HFF-Myc (cell line): ENCODE measurements at regions not wholly inside any gene's neighbourhood (a gene's known extent, or its start where the extent isn't known, plus 50 kb on each side); places are given as distances from the start of the nearest gene placed in this dataset.
"Not testable (repeated sequence)": the region's sequence is repeated elsewhere in the genome, so short reads cannot be mapped to it uniquely, and the experiment has no call there.

Experiments used
- DNase-seq: peaks from one replicate; pipeline ENCODE4 v3.0.0-alpha.2; 2011; ENCODE audit warnings: low read depth; ENCODE audit errors: extremely low read depth
- H3K4me3 ChIP-seq: replicated peaks from 2 replicates; pipeline ENCODE4 v1.5.1; 2011; ENCODE audit warnings: low read depth, mild to moderate bottlenecking, control low read depth, low read length
- TF ChIP-seq, protein P1 (sequence below): IDR thresholded peaks from 2 replicates; pipeline ENCODE4 v1.5.1; 2012; ENCODE audit warnings: mild to moderate bottlenecking, low read depth, low read length, control low read depth; ENCODE audit errors: missing control alignments

DNA sequence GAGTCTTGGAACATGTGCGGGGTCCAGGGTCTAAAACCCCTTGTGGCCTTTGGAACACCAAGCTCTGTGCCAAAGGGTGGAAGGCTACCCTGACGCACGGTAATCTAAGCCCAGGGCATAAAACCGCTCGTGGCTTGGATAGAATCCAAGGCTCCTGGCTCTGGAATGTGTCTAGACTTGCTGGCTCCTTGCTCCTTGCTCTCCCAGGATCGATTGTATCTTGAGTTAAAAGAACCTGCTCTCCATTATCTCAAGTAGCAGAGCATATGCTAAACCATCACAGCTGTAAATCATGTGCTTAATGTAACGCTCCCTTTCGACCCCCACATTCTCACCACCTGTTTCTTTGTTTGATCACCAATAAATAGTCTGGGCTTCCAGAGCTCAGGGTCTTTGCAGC, 50.3 kb downstream of the TLCD4 start:
- peak; percentile 25 for DNase-seq
- not testable (repeated sequence) for H3K4me3 ChIP-seq

DNA sequence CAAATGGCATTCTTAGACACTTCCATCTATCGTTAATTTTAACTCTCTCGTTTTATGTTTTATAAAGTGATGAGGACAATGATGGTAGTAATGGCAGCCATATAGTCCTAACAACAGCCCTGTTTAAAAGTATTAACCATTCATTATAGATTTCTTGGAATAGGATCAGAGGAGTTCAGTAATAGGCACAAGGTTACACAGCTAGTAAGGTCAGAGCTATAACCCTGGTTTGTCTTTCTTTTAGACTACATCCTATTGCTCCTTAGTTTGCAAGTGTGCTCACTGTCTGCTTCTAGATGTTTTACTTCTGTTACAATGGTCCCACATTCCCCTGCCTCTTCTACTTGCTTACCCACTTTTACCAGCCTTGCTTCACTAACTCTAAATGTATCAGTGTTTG, 50.9 kb downstream of the TLCD4 start:
- no peak overlapping the region for H3K4me3 ChIP-seq
- DNase-seq: no peak
- TF ChIP-seq, protein P1, sequence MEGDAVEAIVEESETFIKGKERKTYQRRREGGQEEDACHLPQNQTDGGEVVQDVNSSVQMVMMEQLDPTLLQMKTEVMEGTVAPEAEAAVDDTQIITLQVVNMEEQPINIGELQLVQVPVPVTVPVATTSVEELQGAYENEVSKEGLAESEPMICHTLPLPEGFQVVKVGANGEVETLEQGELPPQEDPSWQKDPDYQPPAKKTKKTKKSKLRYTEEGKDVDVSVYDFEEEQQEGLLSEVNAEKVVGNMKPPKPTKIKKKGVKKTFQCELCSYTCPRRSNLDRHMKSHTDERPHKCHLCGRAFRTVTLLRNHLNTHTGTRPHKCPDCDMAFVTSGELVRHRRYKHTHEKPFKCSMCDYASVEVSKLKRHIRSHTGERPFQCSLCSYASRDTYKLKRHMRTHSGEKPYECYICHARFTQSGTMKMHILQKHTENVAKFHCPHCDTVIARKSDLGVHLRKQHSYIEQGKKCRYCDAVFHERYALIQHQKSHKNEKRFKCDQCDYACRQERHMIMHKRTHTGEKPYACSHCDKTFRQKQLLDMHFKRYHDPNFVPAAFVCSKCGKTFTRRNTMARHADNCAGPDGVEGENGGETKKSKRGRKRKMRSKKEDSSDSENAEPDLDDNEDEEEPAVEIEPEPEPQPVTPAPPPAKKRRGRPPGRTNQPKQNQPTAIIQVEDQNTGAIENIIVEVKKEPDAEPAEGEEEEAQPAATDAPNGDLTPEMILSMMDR: no peak

DNA sequence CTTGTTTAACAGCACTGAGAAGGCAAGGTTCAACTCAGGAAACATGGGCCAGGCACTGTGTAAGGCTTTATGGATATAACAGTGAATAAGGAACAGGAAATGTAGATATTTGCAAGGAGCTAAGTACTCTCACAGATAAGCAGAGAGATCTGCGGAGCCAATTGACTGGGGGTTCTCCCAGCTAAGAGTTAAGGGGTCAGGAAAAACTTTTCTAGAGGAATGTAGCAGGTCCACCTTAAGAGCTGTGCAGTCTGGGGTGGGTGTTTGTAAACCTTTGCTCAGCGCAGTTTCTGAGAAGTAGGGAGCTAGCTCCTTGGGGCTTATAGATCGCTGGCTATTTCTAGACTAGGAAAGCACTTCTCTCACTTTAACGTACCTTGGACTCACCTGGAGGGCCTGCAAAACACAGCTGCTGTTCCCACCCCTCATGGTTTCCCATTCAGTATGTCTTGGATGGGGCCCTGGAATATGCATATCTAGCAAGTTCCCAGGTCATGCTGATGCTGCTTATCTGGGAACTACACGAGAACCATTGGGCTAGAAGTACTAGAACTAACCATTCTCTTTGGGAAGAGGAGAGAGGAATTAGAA, 51.7 kb downstream of the TLCD4 start:
- no peak for DNase-seq
- TF ChIP-seq, protein P1: no peak
- H3K4me3 ChIP-seq: no peak overlapping the region

DNA sequence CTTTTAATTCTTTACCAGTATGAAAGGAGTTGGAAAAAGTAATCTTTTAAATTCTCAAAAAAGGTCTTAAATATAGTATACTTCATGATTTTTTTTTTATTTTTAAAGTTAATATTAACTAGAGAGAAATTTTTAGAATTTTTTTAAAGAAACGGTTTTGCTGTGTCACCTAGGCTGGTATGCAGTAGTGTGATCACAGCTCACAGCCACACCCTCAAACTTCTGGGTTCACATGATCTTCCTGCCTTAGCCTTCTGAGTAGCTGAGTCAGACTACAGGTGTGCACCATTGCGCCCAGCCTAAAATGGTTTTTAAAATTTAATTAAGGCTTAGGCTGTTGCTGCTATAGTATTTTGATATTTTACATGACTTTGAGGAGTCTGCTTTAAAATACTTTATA, 52.4 kb downstream of the TLCD4 start:
- TF ChIP-seq, protein P1: no peak
- no peak overlapping the region for H3K4me3 ChIP-seq
- DNase-seq: no peak

DNA sequence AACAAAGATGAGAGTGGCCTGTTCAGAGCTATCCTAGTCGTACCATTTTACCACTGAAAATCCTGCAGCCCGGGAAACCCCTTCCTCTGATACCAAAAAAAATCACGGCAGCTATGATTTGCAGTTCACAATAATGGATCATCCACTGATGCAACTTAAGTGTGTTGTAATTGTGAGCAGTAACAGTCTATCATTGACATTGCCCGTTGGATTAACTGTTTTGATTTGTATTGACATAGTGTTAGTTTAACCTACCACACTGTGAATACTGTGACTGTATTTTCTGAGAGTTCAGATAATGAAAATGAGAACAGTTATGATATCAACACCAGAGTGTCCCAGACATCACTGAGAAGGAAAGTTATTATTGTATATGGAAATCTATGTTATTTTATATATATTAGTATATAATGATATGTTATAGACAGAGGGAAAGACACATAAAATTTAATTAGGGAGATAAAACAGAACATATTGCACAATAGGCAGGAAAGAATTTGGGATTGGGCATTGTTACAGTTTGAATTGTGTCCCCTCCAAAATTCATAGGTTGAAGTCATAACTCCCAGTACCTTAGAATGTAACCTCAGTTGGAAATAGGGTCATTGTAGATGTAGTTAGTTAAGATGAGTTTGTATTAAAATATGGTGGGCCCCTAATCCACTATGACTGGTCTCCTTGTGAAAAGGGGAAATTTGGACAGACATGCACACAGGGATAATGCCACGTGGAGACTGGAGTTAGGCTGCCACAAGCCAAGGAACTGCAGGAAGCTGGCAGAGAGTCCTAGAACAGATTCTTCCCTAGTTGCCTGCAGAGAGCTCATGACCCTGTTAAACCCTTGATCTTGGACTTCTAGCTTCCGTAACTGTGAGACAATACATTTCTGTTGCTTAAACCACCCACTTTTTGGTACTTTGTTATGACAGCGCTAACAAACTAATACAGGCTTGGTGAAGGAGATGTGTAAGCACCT, 54.4 kb downstream of the TLCD4 start:
- no peak overlapping the region for H3K4me3 ChIP-seq
- TF ChIP-seq, protein P1: no peak
- DNase-seq: no peak

DNA sequence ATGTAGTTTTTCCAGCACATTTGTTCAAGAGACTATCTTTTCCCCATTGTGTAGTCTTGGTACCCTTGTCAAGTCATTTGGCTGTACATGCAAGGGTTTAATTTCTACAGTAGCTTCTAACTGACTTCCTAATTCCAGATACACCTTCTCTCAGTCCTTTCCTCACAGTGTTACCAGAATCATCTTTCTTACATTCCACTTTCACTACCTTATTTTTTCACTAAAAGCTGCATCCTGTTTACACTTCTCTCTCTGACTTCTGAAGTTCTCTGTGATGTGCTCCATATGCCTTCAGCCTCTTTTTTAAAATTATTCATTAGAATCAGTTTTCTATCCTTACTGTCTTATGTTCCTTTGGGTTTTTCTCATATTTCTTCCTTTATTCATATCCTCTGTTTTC, 57.1 kb upstream of the RWDD3 start:
- TF ChIP-seq, protein P1: no peak
- no peak overlapping the region for H3K4me3 ChIP-seq
- DNase-seq: no peak

DNA sequence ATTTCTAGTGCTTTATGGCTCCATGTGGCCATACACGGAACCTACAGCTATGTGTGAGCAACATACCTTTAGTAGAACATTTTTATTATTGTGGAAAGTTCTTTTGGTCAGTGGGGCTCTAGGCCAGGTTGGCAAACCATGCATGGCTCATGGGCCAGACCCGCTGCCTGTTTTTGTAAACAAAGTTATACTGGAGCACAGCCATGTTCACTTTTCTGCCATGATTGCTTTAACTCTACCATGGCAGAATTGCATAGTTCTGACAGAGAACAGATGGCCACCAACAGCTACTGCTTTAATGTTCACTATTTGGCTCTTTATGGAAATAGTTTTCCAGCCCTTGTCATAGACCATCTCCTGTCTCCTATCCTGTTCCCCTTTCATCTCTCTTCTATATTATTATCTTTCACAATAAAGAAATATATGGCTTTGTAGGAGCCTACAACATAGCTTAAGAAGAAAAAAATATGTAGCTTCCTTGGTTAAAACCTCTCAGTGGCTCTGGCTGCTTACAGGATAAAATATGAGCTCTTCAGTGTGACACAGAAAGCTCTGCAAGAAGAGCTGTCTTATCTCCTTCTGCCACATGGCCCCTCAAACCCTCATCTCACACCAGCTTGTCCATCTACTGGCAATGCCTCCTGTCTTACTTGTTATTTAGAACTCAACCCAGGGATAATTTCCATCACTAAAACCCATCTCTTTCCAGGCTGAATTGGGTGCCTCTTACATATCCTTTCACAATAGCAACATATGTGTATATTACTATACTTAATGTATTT, 54.6 kb upstream of the RWDD3 start:
- H3K4me3 ChIP-seq: no peak overlapping the region
- no peak for DNase-seq
- TF ChIP-seq, protein P1: no peak
